Duodenal mucosa (tissue), 2 donors: ENCODE measurements at regions not wholly inside any gene's neighbourhood (a gene's known extent, or its start where the extent isn't known, plus 50 kb on each side); places are given as distances from the start of the nearest gene placed in this dataset.

ENCODE experiments used
- H3K27ac ChIP-seq: one replicate; pipeline ENCODE4 v1.7.0; 2013; ENCODE audit warnings: low read depth, low read length
- H3K27me3 ChIP-seq, 2 donors: one replicate each; pipeline ENCODE4 v1.7.0; 2013; ENCODE audit warnings: low read length in 2 of 2, control low read depth in 1 of 2; ENCODE audit not compliant: insufficient read depth in 2 of 2, control insufficient read depth in 1 of 2
- H3K36me3 ChIP-seq, 2 donors: one replicate each; pipeline ENCODE4 v1.7.0; 2013; ENCODE audit warnings: low read length in 2 of 2, control low read depth in 1 of 2; ENCODE audit not compliant: insufficient read depth in 2 of 2, control insufficient read depth in 1 of 2
- H3K4me1 ChIP-seq, 2 donors: one replicate each; pipeline ENCODE4 v1.7.0; 2013; ENCODE audit warnings: low read length in 2 of 2, control low read depth in 1 of 2; ENCODE audit not compliant: insufficient read depth in 2 of 2, control insufficient read depth in 1 of 2
- H3K4me3 ChIP-seq, 2 donors: one replicate each; pipeline ENCODE4 v1.7.0; 2013; ENCODE audit warnings: low read length in 2 of 2, low read depth in 1 of 2
- H3K9ac ChIP-seq, 2 donors: one replicate each; pipeline ENCODE4 v1.7.0; 2013; ENCODE audit warnings: low read length in 2 of 2, low read depth in 1 of 2
- H3K9me3 ChIP-seq, 2 donors: one replicate each; pipeline ENCODE4 v1.7.0; 2013; ENCODE audit warnings: low read length in 2 of 2, control low read depth in 1 of 2; ENCODE audit not compliant: control insufficient read depth in 1 of 2

- Histone ChIP-seq H3K9me3 (no peaks in the 10 kb centered on the region), H3K27ac (no peak overlapping the region), H3K4me1 (peaks cover 19 to 27% of the 10 kb centered on the region in 2 donors), H3K9ac (no peak overlapping the region), H3K4me3 (no peak overlapping the region), H3K36me3 (no peaks in the 10 kb centered on the region), H3K27me3 (no peaks in the 10 kb centered on the region)
These were observed 55.4 kb upstream of the UBL3 start for GRCh38 chr13:29905845-29906244.

GRCh38 chr13:29903996-29904395, 53.6 kb upstream of the UBL3 start:
- no peaks in the 10 kb centered on the region for H3K9me3 ChIP-seq
- no peak overlapping the region for H3K27ac ChIP-seq
- H3K4me1 ChIP-seq, result peaks cover 19 to 27% of the 10 kb centered on the region in 2 donors
- H3K4me3 ChIP-seq, result no peak overlapping the region
- no peaks in the 10 kb centered on the region for H3K36me3 ChIP-seq
- no peaks in the 10 kb centered on the region for H3K27me3 ChIP-seq
- no peak overlapping the region for H3K9ac ChIP-seq

GRCh38 chr13:29903543-29903942, 53.1 kb upstream of the UBL3 start:
- Histone ChIP-seq H3K27me3 (no peaks in the 10 kb centered on the region), H3K4me3 (no peak overlapping the region), H3K9ac (no peak overlapping the region), H3K4me1 (peaks cover 19 to 27% of the 10 kb centered on the region in 2 donors), H3K27ac (no peak overlapping the region), H3K9me3 (no peaks in the 10 kb centered on the region), H3K36me3 (no peaks in the 10 kb centered on the region)

GRCh38 chr13:29902632-29903305, 52.4 kb upstream of the UBL3 start:
- Histone ChIP-seq H3K27ac (no peak overlapping the region), H3K4me3 (no peak overlapping the region), H3K4me1 (peaks cover 19 to 27% of the 10 kb centered on the region in 2 donors), H3K27me3 (no peaks in the 10 kb centered on the region), H3K9ac (no peak overlapping the region), H3K9me3 (no peaks in the 10 kb centered on the region), H3K36me3 (no peaks in the 10 kb centered on the region)

GRCh38 chr13:29901710-29902631, 51.6 kb upstream of the UBL3 start:
- no peaks in the 10 kb centered on the region for H3K27me3 ChIP-seq
- H3K4me1 ChIP-seq, result peaks cover 19 to 27% of the 10 kb centered on the region in 2 donors
- no peak overlapping the region for H3K27ac ChIP-seq
- peak overlapping the region in 1 of 2 donors; percentile 10 for H3K4me3 ChIP-seq
- no peaks in the 10 kb centered on the region for H3K9me3 ChIP-seq
- no peak overlapping the region for H3K9ac ChIP-seq
- no peaks in the 10 kb centered on the region for H3K36me3 ChIP-seq
